Loucy (cell line): ENCODE measurements at regions not wholly inside any gene's neighbourhood (a gene's known extent, or its start where the extent isn't known, plus 50 kb on each side); places are given as distances from the start of the nearest gene placed in this dataset.
A peak's percentile ranks its signal among the peaks of the same experiment; 100 is the strongest.

Experiments
- H2AFZ ChIP-seq: fragments of 200-600 bp; sonication (generic); 2 replicates; pipeline ENCODE4 v1.6.0; 2016; ENCODE audit warnings: antibody characterized with exemption, mild to moderate bottlenecking, low read length, moderate library complexity
- H3F3A ChIP-seq: fragments of 200-600 bp; 2 replicates; pipeline ENCODE4 v1.6.0; 2016; ENCODE audit warnings: antibody characterized with exemption, low read depth, mild to moderate bottlenecking
- H3K27me3 ChIP-seq: fragments of 200-600 bp; sonication (generic); 2 replicates; pipeline ENCODE4 v1.6.1; 2014; ENCODE audit warnings: low read length, mild to moderate bottlenecking; ENCODE audit not compliant: insufficient read depth, poor library complexity, severe bottlenecking
- H3K36me3 ChIP-seq: fragments of 200-600 bp; sonication (generic); 2 replicates; pipeline ENCODE4 v1.6.1; 2016; ENCODE audit warnings: low read length; ENCODE audit not compliant: insufficient read depth
- H3K4me1 ChIP-seq: fragments of 200-600 bp; sonication (generic); 2 replicates; pipeline ENCODE4 v1.5.1; 2014; ENCODE audit warnings: low read length, mild to moderate bottlenecking; ENCODE audit not compliant: insufficient read depth, poor library complexity, severe bottlenecking
- H3K4me2 ChIP-seq: fragments of 200-600 bp; sonication (generic); 2 replicates; pipeline ENCODE4 v1.6.0; 2014; ENCODE audit warnings: antibody characterized with exemption, low read length, low read depth, mild to moderate bottlenecking; ENCODE audit not compliant: poor library complexity, severe bottlenecking
- H3K4me3 ChIP-seq: fragments of 200-600 bp; sonication (generic); 2 replicates; pipeline ENCODE4 v1.5.1; 2014; ENCODE audit warnings: low read length, mild to moderate bottlenecking, mixed read lengths; ENCODE audit not compliant: poor library complexity, severe bottlenecking
- H3K79me2 ChIP-seq: fragments of 200-600 bp; sonication (generic); 2 replicates; pipeline ENCODE4 v1.6.1; 2014; ENCODE audit warnings: low read length; ENCODE audit not compliant: insufficient read depth
- H3K9ac ChIP-seq: fragments of 200-600 bp; sonication (generic); 2 replicates; pipeline ENCODE4 v1.6.0; 2014; ENCODE audit warnings: mild to moderate bottlenecking, low read depth, low read length, moderate library complexity; ENCODE audit not compliant: poor library complexity, severe bottlenecking
- H3K9me2 ChIP-seq: fragments of 200-600 bp; sonication (generic); replicated peaks from 2 replicates; pipeline ENCODE4 v1.6.1; 2016; ENCODE audit warnings: low read depth, low read length, mixed read lengths
- H3K9me3 ChIP-seq: fragments of 200-600 bp; sonication (generic); 2 replicates; pipeline ENCODE4 v1.6.1; 2014; ENCODE audit warnings: mild to moderate bottlenecking, antibody characterized with exemption, low read length, low read depth; ENCODE audit not compliant: insufficient read depth
- H4K20me1 ChIP-seq: fragments of 200-600 bp; sonication (generic); 2 replicates; pipeline ENCODE4 v1.6.0; 2014; ENCODE audit warnings: antibody characterized with exemption, low read length, mild to moderate bottlenecking; ENCODE audit not compliant: insufficient read depth, poor library complexity, severe bottlenecking
- EZH2phosphoT487 ChIP-seq: fragments of 200-600 bp; IDR thresholded peaks from 2 replicates; pipeline ENCODE4 v1.6.1; 2018; ENCODE audit warnings: antibody characterized with exemption, mild to moderate bottlenecking, moderate library complexity, borderline replicate concordance
- TF ChIP-seq, protein P1 (sequence below): fragments of 200-600 bp; sonication (generic); conservative IDR thresholded peaks from 2 replicates; pipeline ENCODE4 v1.5.1; 2014; ENCODE audit warnings: mild to moderate bottlenecking, antibody characterized with exemption, low read length

DNA sequence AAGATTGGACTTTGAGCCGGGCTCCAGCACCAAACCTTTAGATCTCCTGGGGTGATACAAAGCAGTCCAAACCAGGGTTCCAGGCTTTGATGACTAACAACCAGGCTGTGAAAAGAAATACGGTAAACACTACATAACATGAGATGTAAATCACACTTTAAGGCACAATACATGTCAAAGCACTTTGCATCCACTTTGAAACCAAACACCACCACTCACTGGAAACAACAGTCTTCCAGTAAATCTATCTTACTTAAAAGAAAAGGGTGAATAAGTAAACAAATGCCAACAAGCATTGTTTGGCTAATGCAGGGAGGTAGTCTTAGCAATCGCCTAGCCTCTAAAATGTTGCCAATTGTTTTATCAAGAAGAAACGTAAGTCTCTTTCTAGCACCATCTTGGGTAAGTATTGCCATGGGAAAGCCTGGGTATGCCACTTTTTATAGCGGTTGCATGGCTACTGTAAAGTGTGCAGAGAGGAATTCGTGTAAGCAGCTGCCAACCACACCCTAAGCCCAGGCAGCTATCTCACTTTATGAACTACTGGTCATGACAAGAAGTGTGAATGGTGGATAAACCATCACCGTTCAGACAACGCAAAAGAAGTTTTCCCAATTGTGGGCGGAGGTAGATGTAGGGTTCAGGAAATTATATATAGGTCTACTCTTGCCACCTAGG is 267.4 kb upstream of the PSMD7 start:
- no peaks in the 10 kb centered on the region for H3K9me2 ChIP-seq
- H4K20me1 ChIP-seq = no peaks in the 10 kb centered on the region
- no peaks in the 10 kb centered on the region for H3K27me3 ChIP-seq
- no peak overlapping the region for H3K9ac ChIP-seq
- H3K4me3 ChIP-seq = no peak overlapping the region
- H2AFZ ChIP-seq = no peak overlapping the region; the same call in 1 of the 2 replicates
- H3K4me2 ChIP-seq = no peak overlapping the region
- no peaks in the 10 kb centered on the region for H3K36me3 ChIP-seq
- no peaks in the 10 kb centered on the region for H3K79me2 ChIP-seq
- TF ChIP-seq, protein P1, sequence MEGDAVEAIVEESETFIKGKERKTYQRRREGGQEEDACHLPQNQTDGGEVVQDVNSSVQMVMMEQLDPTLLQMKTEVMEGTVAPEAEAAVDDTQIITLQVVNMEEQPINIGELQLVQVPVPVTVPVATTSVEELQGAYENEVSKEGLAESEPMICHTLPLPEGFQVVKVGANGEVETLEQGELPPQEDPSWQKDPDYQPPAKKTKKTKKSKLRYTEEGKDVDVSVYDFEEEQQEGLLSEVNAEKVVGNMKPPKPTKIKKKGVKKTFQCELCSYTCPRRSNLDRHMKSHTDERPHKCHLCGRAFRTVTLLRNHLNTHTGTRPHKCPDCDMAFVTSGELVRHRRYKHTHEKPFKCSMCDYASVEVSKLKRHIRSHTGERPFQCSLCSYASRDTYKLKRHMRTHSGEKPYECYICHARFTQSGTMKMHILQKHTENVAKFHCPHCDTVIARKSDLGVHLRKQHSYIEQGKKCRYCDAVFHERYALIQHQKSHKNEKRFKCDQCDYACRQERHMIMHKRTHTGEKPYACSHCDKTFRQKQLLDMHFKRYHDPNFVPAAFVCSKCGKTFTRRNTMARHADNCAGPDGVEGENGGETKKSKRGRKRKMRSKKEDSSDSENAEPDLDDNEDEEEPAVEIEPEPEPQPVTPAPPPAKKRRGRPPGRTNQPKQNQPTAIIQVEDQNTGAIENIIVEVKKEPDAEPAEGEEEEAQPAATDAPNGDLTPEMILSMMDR = no peak
- TF ChIP-seq EZH2phosphoT487 = no peak
- H3K9me3 ChIP-seq = no peaks in the 10 kb centered on the region
- peaks cover 10% of the 10 kb centered on the region for H3K4me1 ChIP-seq
- H3F3A ChIP-seq = no peaks in the 10 kb centered on the region

DNA sequence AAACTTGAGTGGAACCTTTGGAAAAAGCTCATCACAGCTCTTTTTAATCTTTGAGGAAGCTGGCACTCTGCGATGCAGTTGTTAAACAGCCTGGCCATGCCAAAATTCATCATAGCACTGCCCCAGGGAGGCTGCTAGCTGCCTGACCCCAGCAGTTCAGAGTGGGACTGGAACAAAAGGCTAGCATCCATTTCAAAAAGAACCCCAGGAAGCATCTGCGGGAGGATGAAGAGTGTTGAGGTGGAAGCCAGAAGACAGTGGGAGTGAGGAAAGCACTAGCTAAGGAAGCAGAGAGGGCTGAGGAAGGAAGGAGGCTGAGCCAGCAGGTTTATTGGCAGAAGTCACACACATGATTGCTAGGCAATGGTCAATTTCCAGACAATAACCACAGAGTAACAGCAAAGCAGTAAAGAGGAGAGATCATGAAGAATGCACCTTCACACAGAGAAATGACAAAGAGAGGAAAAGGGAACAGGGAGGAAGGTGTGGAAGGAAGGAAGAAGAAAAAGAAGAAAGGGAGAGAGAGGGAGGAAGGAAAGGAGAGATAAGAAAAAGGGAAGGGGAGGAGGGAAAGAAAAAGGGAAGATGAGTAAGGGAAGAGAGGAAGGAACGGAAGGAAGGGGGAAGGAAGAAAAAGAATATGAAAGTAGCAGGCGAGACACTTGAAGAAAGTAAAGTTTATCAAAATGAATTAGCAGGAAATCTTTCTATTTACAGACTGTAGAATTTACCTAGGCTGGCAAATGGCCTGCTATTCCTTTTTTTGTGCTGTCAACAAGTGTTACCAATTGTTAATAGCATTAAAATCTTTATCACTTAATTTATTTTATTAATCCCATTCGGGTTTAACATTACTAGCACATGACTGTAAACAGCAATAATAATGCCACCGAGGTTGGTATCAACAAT is 270.0 kb upstream of the PSMD7 start:
- Histone ChIP-seq H3K4me2 (no peak overlapping the region), H3K27me3 (no peaks in the 10 kb centered on the region), H3K4me3 (no peak overlapping the region), H2AFZ (peak overlapping the region; percentile 82), H3K9ac (no peak overlapping the region), H3K79me2 (no peaks in the 10 kb centered on the region), H4K20me1 (no peaks in the 10 kb centered on the region), H3K4me1 (peaks cover 5% of the 10 kb centered on the region), H3K36me3 (no peaks in the 10 kb centered on the region), H3F3A (no peaks in the 10 kb centered on the region), H3K9me3 (no peaks in the 10 kb centered on the region), H3K9me2 (no peaks in the 10 kb centered on the region)
- TF ChIP-seq EZH2phosphoT487 = no peak
- TF ChIP-seq, protein P1 = no peak

DNA sequence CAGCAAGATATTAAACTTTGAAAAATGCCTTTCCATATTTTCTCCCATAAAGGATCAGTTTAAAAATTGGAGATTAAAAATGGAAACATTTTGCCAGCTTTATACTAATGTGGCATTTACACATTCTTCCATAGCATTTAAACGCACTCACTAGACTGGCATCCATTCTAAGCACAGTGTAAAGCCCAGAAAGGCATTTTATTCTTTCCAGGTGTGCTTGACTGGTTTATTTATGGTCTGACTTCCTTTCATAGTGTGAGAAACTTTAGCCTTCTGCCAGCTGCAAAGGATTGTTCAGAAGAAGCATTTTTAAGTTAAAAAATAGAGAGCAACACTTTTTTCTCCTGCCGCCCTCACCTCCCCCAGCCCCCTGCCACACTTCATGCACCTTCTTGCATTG is 271.7 kb upstream of the PSMD7 start:
- peaks cover 5% of the 10 kb centered on the region for H3K4me1 ChIP-seq
- no peaks in the 10 kb centered on the region for H3F3A ChIP-seq
- H3K27me3 ChIP-seq = no peaks in the 10 kb centered on the region
- H4K20me1 ChIP-seq = no peaks in the 10 kb centered on the region
- H2AFZ ChIP-seq = no peak overlapping the region
- TF ChIP-seq, protein P1 = no peak
- TF ChIP-seq EZH2phosphoT487 = no peak
- H3K9ac ChIP-seq = no peak overlapping the region
- H3K36me3 ChIP-seq = no peaks in the 10 kb centered on the region
- no peaks in the 10 kb centered on the region for H3K79me2 ChIP-seq
- H3K4me3 ChIP-seq = no peak overlapping the region
- no peak overlapping the region for H3K4me2 ChIP-seq
- no peaks in the 10 kb centered on the region for H3K9me3 ChIP-seq
- H3K9me2 ChIP-seq = no peaks in the 10 kb centered on the region
